ENCODE measurements at regions not wholly inside any gene's neighbourhood (a gene's known extent, or its start where the extent isn't known, plus 50 kb on each side); places are given as distances from the start of the nearest gene placed in this dataset.

DNA sequence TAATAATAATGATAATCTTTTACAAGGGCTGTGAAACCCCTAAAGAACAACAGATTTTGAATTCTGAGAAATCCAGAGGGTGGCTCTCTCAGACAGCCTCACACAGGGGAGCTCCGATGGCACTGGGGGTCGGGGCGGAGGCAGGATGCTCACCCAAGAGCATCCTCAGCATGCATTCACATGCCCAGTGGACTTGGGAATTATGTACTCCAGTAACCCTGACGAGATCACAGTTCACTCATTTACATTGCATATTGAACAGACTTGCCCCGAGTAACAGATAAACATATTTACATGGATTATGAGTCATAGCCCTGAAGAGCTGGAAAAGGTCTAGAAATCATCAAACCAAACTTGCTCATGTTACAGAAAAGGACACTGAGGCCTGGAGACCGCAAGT is 482.7 kb upstream of the JARID2 start:
- DNase-seq (ENCODE audit: low spot score) (peak; percentile 12), FAIRE-seq (no peak), ATAC-seq (peak; percentile 69; the same call in 2 of the 3 replicates)
- 15% methylated on average over 6 of the region's 6 CpGs for WGBS (ENCODE audit: low lambda C conversion rate)
- ChIA-PET POLR2A (no interaction called here), CTCF (ENCODE audit: low intra/inter-chr PET ratio, low total read pairs) (no interaction called here)
- no peak overlapping the region for H3K27ac ChIP-seq (ENCODE audit: extremely low read length, insufficient read depth, low read length)
- no peak overlapping the region for H2AFZ ChIP-seq (ENCODE audit: low read length)
- no peaks in the 10 kb centered on the region for H3K36me3 ChIP-seq (replicated peaks in 1 of 2; ENCODE audit: control insufficient read depth in 1 of 2, insufficient read depth in 2 of 2, low read length in 2 of 2)
- peaks cover 22% of the 10 kb centered on the region for H3K4me1 ChIP-seq (ENCODE audit: insufficient read depth, low read length)
- no peak overlapping the region; the same call in 1 of the 2 replicates for H3K4me2 ChIP-seq (ENCODE audit: low read depth, low read length)
- intact Hi-C loops (cut with micrococcal nuclease; ENCODE audit: unreplicated experiment), result no loop called here
- H4K20me1 ChIP-seq (ENCODE audit: insufficient read depth, low read length), result no peaks in the 10 kb centered on the region
- no peak overlapping the region for H3K9ac ChIP-seq (ENCODE audit: insufficient read depth, low read depth, low read length)
- H3K4me3 ChIP-seq (replicated peaks in 1 of 3; ENCODE audit: insufficient read depth in 1 of 3, low read depth in 2 of 3, low read length in 3 of 3), result no peak overlapping the region
- in situ Hi-C loops (cut with HindIII; ENCODE audit: extremely low pct_ligation_motif_present, low pct_unique_long_range_greater_than_20kb), result no loop called here
- H3K9me3 ChIP-seq (ENCODE audit: low read length), result no peaks in the 10 kb centered on the region
- no TSS peak for BruUV-seq (replicated peaks)
- no peaks in the 10 kb centered on the region for H3K79me2 ChIP-seq (ENCODE audit: insufficient read depth, low read length)
- TF ChIP-seq MXD1 (CRISPR knock-in tag; IDR thresholded peaks at IDR 0.05) (no peak), IRX3 (CRISPR knock-in tag; IDR thresholded peaks at IDR 0.05; ENCODE audit: borderline replicate concordance, low read depth) (no peak), LBX2 (CRISPR knock-in tag; IDR thresholded peaks at IDR 0.05; ENCODE audit: borderline replicate concordance) (no peak), IRF9 (CRISPR knock-in tag; IDR thresholded peaks at IDR 0.05; ENCODE audit: borderline replicate concordance) (no peak), KAT8 (CRISPR knock-in tag; IDR thresholded peaks at IDR 0.05) (no peak), FOXM1 (CRISPR knock-in tag; IDR thresholded peaks at IDR 0.05) (no peak), FOXP1 (IDR thresholded peaks at IDR 0.05) (no peak), FOXP1 (CRISPR knock-in tag; IDR thresholded peaks at IDR 0.05) (peak; percentile 34; the same call in 1 of the 2 replicates), SETDB1 (CRISPR knock-in tag; IDR thresholded peaks at IDR 0.05; ENCODE audit: borderline replicate concordance) (no peak), NFE2 (CRISPR knock-in tag; IDR thresholded peaks at IDR 0.05) (no peak), ZNF362 (CRISPR knock-in tag; IDR thresholded peaks at IDR 0.05; ENCODE audit: borderline replicate concordance) (no peak), HNF4A (CRISPR knock-in tag; IDR thresholded peaks at IDR 0.05) (peak; percentile 29; the same call in 1 of the 2 replicates), FOSL1 (CRISPR knock-in tag; IDR thresholded peaks at IDR 0.05; ENCODE audit: borderline replicate concordance) (peak; percentile 19; the same call in 1 of the 2 replicates), ZNF205 (CRISPR knock-in tag; IDR thresholded peaks at IDR 0.05) (no peak), ZNF503 (CRISPR knock-in tag; IDR thresholded peaks at IDR 0.05) (no peak)
- H3K27me3 ChIP-seq (ENCODE audit: control insufficient read depth in 1 of 2, insufficient read depth in 2 of 2, low read length in 2 of 2), result no peaks in the 10 kb centered on the region

Measured in HepG2 (cell line).